Stimulated activated CD8-positive, alpha-beta memory T cell treated with anti-CD3 and anti-CD28 coated beads, Interleukin-12 subunit alpha, Interleukin-12 subunit beta, amount 100 ng/mL, for 24 hours (primary cell): ENCODE measurements at regions not wholly inside any gene's neighbourhood (a gene's known extent, or its start where the extent isn't known, plus 50 kb on each side); places are given as distances from the start of the nearest gene placed in this dataset.

Experiments
- DNase-seq: peaks from one replicate; pipeline ENCODE4 v3.0.0-alpha.2; 2020; ENCODE audit errors: extremely low read depth

DNA sequence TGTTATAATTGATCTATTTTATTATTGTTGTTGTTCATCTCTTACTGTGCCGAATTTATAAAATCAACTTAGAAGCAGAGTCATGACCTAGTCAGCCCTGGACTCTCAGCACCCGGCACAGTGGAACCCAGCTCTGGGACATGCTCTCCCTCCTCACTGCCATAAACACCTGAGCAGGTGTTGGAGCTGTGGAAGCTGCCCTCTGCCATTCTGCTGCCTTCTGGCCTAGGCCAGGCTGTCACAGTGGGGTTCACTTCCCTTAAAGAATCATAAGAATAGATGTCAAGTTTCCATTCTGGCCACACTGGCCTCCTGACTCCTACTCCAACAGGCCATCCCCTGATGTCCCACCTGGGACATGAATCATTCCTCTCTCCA, 192.2 kb downstream of the ZFP36L2 start:
- no peak for DNase-seq

- no peak for DNase-seq
These were observed 192.8 kb downstream of the ZFP36L2 start for GRCh38 chr2:43033466-43034241.

GRCh38 chr2:43033016-43033270, 193.5 kb downstream of the ZFP36L2 start:
- no peak for DNase-seq

DNA sequence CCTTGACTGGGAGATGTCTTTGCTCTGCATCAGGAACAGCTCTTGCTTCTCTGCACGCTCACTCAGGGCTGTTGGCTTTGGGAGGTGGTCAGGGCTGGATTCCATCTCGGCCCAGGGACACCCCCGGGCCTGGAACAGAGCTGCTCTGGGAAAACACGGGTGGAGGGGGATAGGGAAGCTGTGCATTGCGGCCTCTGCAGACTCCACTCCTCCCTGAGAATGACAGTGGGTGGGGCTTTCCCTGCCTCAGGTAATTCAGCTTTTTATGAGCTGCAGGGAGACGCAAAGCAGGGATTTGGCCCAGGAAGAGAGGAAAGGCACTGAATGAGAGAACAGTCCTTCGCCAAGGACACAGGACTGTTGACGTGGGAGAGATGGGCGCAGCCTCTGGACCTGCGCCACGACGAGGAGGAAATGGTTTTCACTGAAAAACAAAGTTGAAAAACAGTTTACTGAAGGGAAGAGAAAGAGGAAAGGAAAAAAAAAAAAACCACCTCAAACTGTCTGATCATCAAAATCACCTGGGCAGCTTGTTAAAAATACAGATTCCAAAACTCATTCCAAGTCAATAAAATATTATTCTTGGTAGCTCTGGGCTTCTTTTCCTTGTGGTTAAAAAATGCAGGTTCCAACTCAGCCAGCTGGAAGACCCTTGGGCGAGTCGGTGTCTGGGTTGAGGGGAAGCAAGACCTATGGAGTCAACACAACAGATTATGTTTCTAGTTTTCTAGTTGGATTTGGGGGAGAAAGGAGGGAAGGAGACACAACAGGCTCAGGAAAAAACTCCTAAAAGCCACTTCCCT, 194.0 kb downstream of the ZFP36L2 start:
- no peak for DNase-seq

GRCh38 chr2:43031471-43032212, 194.8 kb downstream of the ZFP36L2 start:
- no peak for DNase-seq

- no peak for DNase-seq
These were observed 195.7 kb downstream of the ZFP36L2 start for GRCh38 chr2:43030551-43031307.

DNA sequence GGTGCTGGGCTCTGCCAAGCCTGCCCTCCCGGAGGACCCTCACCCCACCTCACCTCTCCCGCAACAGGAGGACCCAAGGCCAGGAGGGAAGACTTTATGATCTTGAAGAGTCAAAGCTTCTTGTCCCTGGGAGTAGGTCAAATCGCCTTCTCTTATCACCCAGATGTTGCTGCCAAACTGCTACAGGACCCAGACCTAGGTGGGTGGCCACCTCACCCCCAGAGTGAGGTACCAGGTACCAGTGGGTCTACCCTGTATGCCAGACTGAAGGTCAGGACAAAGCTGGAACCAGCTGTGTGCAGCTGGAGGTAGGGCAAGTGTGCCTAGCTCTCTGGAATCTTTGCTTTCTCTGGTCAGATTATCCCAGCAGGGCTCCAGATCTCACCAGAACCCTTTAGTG, 197.2 kb downstream of the ZFP36L2 start:
- DNase-seq: no peak

DNA sequence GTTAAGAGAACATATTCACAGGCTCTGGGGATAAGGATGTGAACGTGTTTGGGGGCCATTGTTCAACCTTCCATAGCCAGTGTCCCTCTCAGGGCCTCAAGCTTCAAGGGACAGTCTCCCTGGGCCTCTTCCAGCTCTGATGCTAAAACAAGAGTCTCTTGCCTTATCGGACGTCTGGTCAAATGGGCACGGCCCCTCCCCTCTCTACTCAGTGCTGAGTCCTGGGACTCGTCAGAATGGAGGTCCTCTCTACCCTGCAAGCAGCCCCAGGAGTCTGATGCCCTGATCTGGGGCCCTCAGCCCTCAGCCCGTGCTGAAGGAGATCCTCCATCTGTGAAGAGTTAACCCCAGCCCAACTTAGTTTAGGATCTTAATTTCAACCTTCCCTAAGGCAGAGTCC, 198.2 kb downstream of the ZFP36L2 start:
- DNase-seq: no peak

DNA sequence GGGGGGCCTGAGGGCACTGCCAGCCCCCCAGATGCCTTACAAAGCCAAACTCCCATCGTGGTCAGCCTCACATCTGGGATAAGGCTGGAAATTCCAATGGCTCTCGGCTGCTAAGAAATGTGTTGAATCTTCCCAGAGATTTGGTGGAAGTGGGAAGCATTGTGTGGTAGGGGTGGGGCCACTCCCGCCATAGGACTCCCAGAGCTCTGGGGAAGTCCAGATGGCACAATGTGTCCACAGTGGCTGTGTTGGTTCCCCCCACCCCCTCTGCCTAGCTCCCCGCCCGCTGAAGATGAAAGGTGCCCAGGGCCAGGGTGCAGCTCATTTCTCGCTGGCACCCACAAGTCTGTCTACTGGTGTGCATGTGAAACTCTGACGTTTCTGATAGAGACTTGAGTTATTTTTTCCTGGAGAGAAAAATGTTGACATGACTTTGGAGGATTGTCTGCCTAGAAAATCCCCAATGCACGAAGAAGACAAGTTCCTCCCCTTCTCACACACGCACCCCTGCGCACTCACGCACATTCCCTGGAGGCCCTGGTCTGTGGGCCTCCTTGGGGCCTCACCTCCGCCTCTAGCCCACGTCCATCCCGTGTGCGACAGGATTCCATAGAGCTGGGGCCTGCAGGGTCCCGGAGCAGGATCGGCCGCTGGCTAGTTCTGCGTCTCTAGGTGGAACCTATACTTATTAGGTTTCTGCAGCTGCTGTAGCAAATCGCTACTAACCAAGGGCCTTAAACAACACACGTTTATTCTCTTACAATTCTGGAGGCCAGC, 199.1 kb downstream of the ZFP36L2 start:
- DNase-seq: no peak

- no peak for DNase-seq
These were observed 199.8 kb downstream of the ZFP36L2 start for GRCh38 chr2:43026426-43027096.

- DNase-seq: no peak
These were observed 200.6 kb downstream of the ZFP36L2 start for GRCh38 chr2:43025709-43026295.

DNA sequence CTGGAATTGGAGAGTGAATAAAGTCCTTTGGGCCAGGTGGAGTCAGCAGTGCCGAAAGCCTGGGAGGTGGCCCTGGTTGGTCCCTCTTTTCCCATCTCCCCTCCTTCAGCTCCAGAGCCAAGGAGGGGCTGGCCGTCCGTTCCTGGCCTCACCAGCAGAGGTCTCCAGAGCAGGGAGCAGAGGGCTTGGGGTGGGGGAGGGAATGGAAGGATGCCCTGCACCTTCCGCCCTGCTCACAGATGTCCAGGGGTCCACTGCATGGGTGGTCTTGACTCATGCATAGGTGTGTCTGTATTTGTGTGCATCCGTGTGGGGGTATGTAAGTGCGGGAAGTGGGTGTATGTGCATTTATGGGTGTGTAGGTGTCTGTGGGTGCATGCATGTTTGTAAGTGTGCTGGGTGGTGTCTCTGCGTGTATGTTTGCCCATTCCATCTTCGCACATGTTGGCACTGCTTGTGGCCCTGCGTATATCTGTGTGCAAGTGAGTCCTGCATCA, 201.8 kb downstream of the ZFP36L2 start:
- peak; percentile 8 for DNase-seq

DNA sequence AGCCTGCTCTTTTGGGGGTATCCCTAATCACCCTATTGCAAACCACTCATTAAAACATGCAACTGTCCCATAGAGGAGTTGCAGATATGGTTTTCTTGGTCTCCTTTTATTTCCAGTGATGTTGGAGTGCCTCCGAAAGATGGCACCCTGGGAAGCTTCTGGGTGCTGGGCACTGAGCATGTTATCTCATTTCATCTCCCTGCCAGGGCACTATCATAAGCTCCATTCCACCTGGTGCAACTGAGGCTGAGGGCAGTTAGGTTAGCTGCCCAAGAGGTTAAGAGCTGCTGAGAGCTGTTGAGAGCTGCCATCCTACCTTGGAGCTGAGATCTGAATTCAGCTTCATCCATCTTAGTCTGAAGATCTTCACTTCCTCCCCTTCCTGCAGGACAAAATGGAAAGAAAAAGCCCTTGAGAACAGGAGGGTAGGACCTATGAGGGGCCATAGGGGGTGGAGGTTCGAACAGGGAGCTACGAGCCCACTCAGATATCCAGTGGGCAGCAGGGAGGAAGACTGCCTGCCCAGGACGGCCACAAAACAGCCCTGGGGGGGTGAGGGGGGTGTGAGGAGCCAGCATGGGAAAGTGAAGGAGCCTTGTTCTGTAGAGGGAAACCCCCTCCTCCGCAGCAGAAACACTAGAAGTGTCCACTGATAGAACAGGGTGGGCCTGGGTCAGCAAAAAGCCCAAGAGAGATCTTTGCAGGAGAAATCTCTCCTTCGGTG, 202.5 kb downstream of the ZFP36L2 start:
- no peak for DNase-seq

DNA sequence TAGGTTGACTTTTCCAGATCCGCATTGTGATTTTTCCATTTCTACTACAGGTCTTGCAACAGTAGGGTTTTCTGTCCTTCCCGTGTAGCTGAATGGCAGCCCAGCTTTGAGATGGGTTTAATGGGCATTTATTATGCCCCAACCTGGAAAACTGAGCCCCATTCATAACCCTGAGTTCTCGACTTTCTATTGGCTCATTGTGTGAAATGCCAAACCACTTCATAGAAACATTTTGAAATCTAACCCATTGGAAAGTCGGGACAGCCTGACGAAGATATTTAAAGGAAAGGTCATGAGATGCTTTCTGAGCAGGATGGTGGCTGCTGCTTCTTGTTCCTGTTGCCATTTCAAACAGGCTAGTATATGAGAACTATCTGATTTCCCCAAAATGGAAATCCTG, 203.5 kb downstream of the ZFP36L2 start:
- no peak for DNase-seq

GRCh38 chr2:43021791-43022509, 204.5 kb downstream of the ZFP36L2 start:
- DNase-seq: no peak

DNA sequence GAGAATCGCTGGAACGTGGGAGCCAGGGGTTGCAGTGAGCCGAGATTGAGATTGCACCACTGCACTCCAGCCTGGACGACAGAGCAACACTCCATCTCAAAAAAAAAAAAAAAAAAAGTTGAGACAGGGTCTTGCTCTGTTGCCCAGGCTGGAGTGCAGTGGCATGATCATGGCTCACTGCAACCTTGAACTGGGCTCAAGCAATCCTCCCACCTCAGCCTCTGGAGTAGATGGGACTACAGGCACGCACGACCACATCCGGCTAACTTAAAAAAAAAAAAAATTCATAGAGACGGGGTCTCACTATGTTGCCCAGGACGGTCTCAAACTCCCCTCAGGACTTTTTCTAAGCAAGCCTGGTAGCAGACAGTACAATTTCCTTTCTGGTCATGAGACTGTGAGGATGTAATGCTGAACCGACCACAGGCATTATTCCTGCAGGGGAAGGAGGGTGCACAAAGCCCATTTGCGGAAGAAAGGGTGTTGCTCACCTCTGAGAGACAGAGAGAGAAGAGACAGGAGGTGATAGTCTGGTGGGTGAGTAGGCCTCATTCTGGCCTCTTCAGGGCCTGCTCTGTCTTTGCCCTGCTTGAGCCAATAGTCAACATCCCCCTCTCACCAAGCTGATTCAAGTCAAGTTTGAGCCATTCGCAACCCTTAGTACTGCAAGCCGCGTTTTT, 205.3 kb downstream of the ZFP36L2 start:
- DNase-seq: no peak

GRCh38 chr2:43020296-43020695, 206.1 kb downstream of the ZFP36L2 start:
- no peak for DNase-seq

- DNase-seq: no peak
These were observed 206.7 kb downstream of the ZFP36L2 start for GRCh38 chr2:43019536-43020183.
